ENCODE measurements at regions not wholly inside any gene's neighbourhood (a gene's known extent, or its start where the extent isn't known, plus 50 kb on each side); places are given as distances from the start of the nearest gene placed in this dataset.

DNA sequence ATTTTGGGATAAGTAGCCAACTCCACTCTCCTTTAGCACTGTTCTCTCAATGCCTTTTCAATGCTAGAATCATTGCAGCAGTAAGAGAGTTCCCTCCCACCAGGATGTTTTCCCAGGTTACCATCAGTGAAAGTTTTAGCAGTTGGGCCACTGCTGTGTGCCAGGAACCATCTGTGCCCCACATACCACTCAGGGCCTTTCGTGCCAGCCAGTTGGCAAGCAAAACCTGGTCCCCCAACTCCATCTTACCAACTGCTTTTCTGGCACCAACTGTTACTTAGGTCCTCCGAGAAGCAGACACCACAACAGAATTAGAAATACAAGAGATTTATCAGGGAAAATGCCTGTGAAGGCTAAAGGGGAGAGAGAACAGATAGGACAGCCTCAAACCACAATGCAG lies 533.4 kb upstream of the NBEA start:
- ChIA-PET CTCF (no interaction called here), POLR2A (no interaction called here)
- intact Hi-C loops (cut with micrococcal nuclease) = no loop called here
- Mint-ChIP-seq H3K4me1 (ENCODE audit: low read depth) (no peaks in the 10 kb centered on the region), H3K36me3 (no peaks in the 10 kb centered on the region), H3K4me3 (no peak overlapping the region), H3K9me3 (no peaks in the 10 kb centered on the region), H3K27ac (no peak overlapping the region), H3K27me3 (no peaks in the 10 kb centered on the region)
- no peak for DNase-seq

DNA sequence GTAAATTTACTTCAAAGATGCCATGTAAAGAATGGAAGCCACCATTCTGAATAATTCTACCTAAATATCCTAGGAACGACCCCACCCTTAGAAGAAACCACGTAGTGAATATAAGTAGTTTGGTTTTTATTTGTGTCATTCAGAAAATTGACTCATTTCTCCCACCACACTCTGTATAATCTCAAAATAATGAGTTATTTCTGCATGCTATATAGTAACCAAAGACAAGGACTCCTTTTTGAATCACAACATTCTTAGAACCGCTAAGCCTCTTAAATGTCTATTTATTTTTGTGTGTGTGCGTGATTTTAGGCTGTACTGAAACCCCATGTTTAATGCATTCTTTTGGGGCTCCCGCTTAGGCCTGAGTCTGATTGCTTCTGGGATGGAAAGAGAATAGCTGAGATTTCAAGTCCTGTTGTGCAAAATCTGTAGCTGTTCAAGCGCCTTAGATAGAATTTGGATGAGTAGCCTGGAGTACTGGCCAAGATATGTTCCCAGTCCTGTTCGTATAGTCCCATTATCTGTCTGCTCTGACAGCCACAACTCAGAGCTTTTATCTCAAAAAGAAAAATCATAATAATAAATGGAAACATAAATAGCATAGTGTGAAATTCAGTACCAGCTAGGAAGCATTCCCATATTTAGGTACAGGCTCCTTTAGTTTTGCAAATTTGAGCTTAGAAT lies 532.4 kb upstream of the NBEA start:
- H3K27ac Mint-ChIP-seq = no peak overlapping the region
- POLR2A ChIA-PET = no interaction called here
- CTCF ChIA-PET = no interaction called here
- no peaks in the 10 kb centered on the region for H3K4me1 Mint-ChIP-seq (ENCODE audit: low read depth)
- H3K36me3 Mint-ChIP-seq = no peaks in the 10 kb centered on the region
- H3K4me3 Mint-ChIP-seq = no peak overlapping the region
- DNase-seq = no peak
- H3K9me3 Mint-ChIP-seq = no peaks in the 10 kb centered on the region
- intact Hi-C loops (cut with micrococcal nuclease) = no loop called here
- no peaks in the 10 kb centered on the region for H3K27me3 Mint-ChIP-seq

DNA sequence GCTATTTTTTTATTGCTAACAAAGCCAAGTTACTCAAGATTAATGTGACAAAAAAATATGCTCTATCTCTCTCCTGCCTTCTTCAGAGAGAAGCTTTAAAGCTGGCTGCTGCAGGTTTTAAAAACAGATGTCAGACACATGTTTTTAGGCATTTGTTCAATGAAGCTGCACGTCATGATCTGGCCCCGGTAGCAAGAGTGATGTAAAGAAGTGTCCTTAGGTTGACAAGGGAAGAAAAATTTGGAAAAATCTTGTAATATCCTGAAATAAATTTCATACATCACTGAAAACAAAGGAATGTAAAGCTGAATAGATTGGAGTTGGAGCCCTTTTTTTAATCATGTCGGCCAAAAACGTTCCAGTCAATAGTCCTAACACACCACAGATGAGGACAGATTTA lies 531.4 kb upstream of the NBEA start:
- intact Hi-C loops (cut with micrococcal nuclease) = no loop called here
- no peak overlapping the region for H3K4me3 Mint-ChIP-seq
- H3K27me3 Mint-ChIP-seq = no peaks in the 10 kb centered on the region
- no peaks in the 10 kb centered on the region for H3K4me1 Mint-ChIP-seq (ENCODE audit: low read depth)
- H3K36me3 Mint-ChIP-seq = no peaks in the 10 kb centered on the region
- ChIA-PET CTCF (no interaction called here), POLR2A (no interaction called here)
- DNase-seq = no peak
- H3K9me3 Mint-ChIP-seq = no peaks in the 10 kb centered on the region
- H3K27ac Mint-ChIP-seq = no peak overlapping the region

- POLR2A ChIA-PET = no interaction called here
Measured at GRCh38 chr13:34411177-34411576, 530.9 kb upstream of the NBEA start.

GRCh38 chr13:34411894-34412293 lies 530.2 kb upstream of the NBEA start:
- intact Hi-C loops (cut with micrococcal nuclease) = no loop called here
- H3K36me3 Mint-ChIP-seq = no peaks in the 10 kb centered on the region
- ChIA-PET CTCF (no interaction called here), POLR2A (no interaction called here)
- H3K27me3 Mint-ChIP-seq = no peaks in the 10 kb centered on the region
- H3K9me3 Mint-ChIP-seq = no peaks in the 10 kb centered on the region
- H3K27ac Mint-ChIP-seq = no peak overlapping the region
- no peaks in the 10 kb centered on the region for H3K4me1 Mint-ChIP-seq (ENCODE audit: low read depth)
- DNase-seq = no peak
- no peak overlapping the region for H3K4me3 Mint-ChIP-seq

More at GRCh38 chr13:34411177-34411576, 530.9 kb upstream of the NBEA start:
- H3K27me3 Mint-ChIP-seq = no peaks in the 10 kb centered on the region
- H3K4me3 Mint-ChIP-seq = no peak overlapping the region
- intact Hi-C loops (cut with micrococcal nuclease) = no loop called here
- H3K9me3 Mint-ChIP-seq = no peaks in the 10 kb centered on the region
- H3K4me1 Mint-ChIP-seq (ENCODE audit: low read depth) = no peaks in the 10 kb centered on the region
- DNase-seq = no peak
- H3K27ac Mint-ChIP-seq = no peak overlapping the region
- CTCF ChIA-PET = no interaction called here
- H3K36me3 Mint-ChIP-seq = no peaks in the 10 kb centered on the region

- DNase-seq = no peak
- no peaks in the 10 kb centered on the region for H3K27me3 Mint-ChIP-seq
- no peak overlapping the region for H3K4me3 Mint-ChIP-seq
- intact Hi-C loops (cut with micrococcal nuclease) = no loop called here
- no peaks in the 10 kb centered on the region for H3K36me3 Mint-ChIP-seq
- ChIA-PET CTCF (no interaction called here), POLR2A (no interaction called here)
- H3K4me1 Mint-ChIP-seq (ENCODE audit: low read depth) = no peaks in the 10 kb centered on the region
- H3K27ac Mint-ChIP-seq = no peak overlapping the region
- H3K9me3 Mint-ChIP-seq = no peaks in the 10 kb centered on the region
Measured at GRCh38 chr13:34412295-34412694, 529.8 kb upstream of the NBEA start.

DNA sequence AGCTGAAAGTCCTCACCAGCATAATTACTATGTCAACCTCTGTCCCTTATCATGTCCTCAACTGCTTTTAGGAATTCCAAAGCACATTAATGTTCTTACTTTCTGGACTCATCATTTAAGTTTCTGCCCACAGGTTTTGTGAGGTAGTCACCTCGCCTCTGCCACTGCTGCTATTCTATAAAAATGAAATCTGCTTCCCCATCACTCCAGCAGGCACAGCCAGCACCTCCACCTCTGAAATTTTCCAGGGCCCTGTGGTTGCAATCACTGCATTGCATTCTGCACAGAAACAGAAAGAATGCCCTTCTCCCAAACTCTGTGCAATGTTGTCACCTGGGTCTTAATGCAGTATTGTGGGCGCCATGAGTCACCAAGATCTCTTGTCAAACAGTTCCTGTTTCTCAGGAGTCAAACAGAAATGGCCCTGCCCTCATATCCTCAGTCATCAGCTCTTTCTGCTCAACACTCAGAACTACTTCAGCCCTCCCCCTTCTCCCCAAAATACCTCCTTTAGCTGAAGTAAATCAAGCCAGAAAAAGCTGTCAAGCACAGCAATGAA lies 529.2 kb upstream of the NBEA start:
- no peaks in the 10 kb centered on the region for H3K27me3 Mint-ChIP-seq
- no peak for DNase-seq
- no peaks in the 10 kb centered on the region for H3K36me3 Mint-ChIP-seq
- H3K9me3 Mint-ChIP-seq = no peaks in the 10 kb centered on the region
- H3K4me3 Mint-ChIP-seq = no peak overlapping the region
- POLR2A ChIA-PET = no interaction called here
- intact Hi-C loops (cut with micrococcal nuclease) = no loop called here
- CTCF ChIA-PET = no interaction called here
- no peak overlapping the region for H3K27ac Mint-ChIP-seq
- H3K4me1 Mint-ChIP-seq (ENCODE audit: low read depth) = no peaks in the 10 kb centered on the region

DNA sequence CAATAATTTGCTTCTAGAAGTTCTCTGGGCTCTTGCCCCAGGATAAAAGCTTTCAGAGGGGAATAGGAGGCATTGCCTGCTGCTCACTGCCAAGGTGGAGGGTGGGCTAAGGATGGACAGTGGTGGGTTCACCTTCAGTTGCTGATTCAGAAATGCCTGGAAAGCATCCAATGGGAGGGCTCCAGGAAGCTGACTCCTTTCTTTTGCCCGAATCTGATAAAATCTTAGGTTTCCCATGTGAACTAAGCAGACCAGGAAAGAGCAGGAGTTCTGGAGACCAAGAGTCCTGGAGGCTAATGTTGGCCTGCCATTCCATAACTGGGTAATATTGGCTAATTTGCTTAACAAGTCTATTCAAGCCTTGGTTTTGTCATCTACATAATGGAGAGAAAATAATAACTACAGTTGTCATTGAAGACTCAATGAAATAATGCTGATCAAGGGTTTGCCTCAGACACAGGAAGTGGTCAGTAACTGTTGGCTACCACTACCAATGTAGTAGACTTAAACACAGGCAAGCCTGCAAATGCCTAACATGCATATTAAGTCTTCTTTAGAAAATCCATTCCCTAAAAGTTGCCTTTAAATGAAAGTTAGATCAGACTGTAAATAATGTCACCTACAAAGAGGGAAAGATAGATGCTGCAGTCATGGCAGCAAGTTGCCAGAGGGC lies 528.4 kb upstream of the NBEA start:
- POLR2A ChIA-PET = no interaction called here
- no peaks in the 10 kb centered on the region for H3K9me3 Mint-ChIP-seq
- no peaks in the 10 kb centered on the region for H3K36me3 Mint-ChIP-seq
- CTCF ChIA-PET = no interaction called here
- H3K27me3 Mint-ChIP-seq = no peaks in the 10 kb centered on the region
- no peaks in the 10 kb centered on the region for H3K4me1 Mint-ChIP-seq (ENCODE audit: low read depth)
- no peak overlapping the region for H3K4me3 Mint-ChIP-seq
- intact Hi-C loops (cut with micrococcal nuclease) = no loop called here
- no peak overlapping the region for H3K27ac Mint-ChIP-seq
- no peak for DNase-seq

GRCh38 chr13:34414616-34415015 lies 527.5 kb upstream of the NBEA start:
- Mint-ChIP-seq H3K9me3 (no peaks in the 10 kb centered on the region), H3K27me3 (no peaks in the 10 kb centered on the region), H3K36me3 (no peaks in the 10 kb centered on the region), H3K4me1 (ENCODE audit: low read depth) (no peaks in the 10 kb centered on the region), H3K4me3 (no peak overlapping the region), H3K27ac (no peak overlapping the region)
- intact Hi-C loops (cut with micrococcal nuclease) = no loop called here
- ChIA-PET POLR2A (no interaction called here), CTCF (no interaction called here)
- no peak for DNase-seq

DNA sequence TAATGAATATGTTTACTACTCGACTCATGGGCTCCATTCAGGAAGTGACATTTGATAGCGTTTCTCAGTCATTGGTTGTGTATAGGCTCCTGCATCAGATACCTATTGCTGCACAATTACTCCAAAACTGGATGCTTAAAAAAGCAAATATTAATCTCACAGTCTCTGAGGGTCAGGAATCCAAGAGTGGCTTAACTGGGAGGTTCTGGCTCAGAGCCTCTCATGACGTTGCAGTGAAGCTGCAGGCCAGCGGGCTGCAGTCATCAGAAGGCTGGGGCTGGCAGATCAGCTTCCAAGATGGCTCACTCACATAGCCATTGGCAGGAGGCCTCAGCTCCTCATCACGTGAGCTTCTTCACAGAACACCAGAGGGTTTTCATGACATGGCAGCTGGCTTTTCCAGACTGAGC lies 525.1 kb upstream of the NBEA start:
- Mint-ChIP-seq H3K27ac (no peak overlapping the region), H3K4me1 (ENCODE audit: low read depth) (no peaks in the 10 kb centered on the region), H3K9me3 (no peaks in the 10 kb centered on the region), H3K27me3 (no peaks in the 10 kb centered on the region), H3K36me3 (no peaks in the 10 kb centered on the region), H3K4me3 (no peak overlapping the region)
- ChIA-PET POLR2A (no interaction called here), CTCF (no interaction called here)
- DNase-seq = no peak
- intact Hi-C loops (cut with micrococcal nuclease) = no loop called here

DNA sequence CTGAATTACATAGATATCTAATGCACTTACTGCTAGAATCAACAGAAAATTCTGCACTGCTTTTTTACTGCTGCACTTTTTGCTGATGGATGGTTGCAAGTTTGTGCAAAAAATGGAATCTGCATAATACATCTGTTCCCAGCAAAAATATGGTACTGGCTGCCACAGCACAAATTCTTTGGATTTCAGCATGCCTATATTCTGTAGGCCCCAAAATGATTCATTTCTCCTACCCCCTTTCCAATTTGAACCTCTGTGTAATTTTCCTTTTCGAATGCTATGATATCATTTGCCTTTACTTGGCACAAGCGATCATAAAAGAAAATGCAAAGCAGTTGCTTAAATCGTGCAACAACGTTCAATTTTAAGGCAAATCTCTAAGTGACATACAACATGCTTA lies 524.2 kb upstream of the NBEA start:
- H3K27ac Mint-ChIP-seq = no peak overlapping the region
- ChIA-PET CTCF (no interaction called here), POLR2A (no interaction called here)
- no peak for DNase-seq
- H3K27me3 Mint-ChIP-seq = no peaks in the 10 kb centered on the region
- H3K9me3 Mint-ChIP-seq = no peaks in the 10 kb centered on the region
- H3K36me3 Mint-ChIP-seq = no peaks in the 10 kb centered on the region
- H3K4me1 Mint-ChIP-seq (ENCODE audit: low read depth) = no peaks in the 10 kb centered on the region
- intact Hi-C loops (cut with micrococcal nuclease) = no loop called here
- H3K4me3 Mint-ChIP-seq = no peak overlapping the region

DNA sequence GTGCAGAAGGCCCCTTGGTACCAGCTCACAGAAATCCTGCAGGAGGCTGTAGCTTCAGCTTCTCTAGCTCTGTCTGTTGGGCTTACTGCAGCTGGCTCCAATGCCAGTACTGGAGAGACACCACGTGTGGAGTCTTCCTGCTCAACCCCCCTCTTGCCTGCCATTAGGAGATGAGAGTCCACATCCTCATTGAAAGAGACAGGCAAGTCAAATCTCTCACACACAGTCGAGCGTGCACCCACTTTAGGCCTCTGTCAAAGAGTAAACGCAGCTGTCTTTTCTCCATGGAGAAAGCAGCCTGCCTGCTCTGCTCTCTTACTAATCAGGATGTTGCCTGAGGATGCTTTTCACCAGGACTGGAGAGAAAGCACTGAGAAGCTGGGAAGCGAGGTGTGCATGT lies 523.0 kb upstream of the NBEA start:
- DNase-seq = no peak
- H3K4me3 Mint-ChIP-seq = no peak overlapping the region

DNA sequence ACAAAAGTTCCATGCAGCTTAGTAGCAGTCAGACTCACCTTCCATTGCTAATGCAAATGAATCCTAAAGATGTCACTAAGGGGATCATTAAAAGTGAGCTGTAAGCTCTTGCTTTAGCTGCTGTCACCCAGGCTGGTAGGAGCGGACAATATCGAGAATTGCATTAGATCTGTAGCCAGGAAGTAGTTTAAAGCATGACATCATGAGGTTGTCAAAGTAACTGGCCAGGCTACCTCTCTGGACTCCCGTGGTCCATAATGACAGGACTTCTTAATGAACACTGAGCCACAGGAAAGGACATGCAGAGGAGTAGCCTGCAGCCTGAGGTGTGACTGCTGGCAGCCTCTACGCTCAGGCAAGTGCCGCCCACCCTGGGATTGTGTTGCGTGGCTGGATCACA lies 522.3 kb upstream of the NBEA start:
- POLR2A ChIA-PET = no interaction called here
- Mint-ChIP-seq H3K27me3 (no peaks in the 10 kb centered on the region), H3K27ac (no peak overlapping the region)

More for the DNA sequence above, 523.0 kb upstream of the NBEA start:
- no peak overlapping the region for H3K27ac Mint-ChIP-seq
- intact Hi-C loops (cut with micrococcal nuclease) = no loop called here
- no peaks in the 10 kb centered on the region for H3K4me1 Mint-ChIP-seq (ENCODE audit: low read depth)
- no peaks in the 10 kb centered on the region for H3K27me3 Mint-ChIP-seq
- ChIA-PET CTCF (no interaction called here), POLR2A (no interaction called here)
- H3K36me3 Mint-ChIP-seq = no peaks in the 10 kb centered on the region
- no peaks in the 10 kb centered on the region for H3K9me3 Mint-ChIP-seq

More for the DNA sequence above, 522.3 kb upstream of the NBEA start:
- H3K9me3 Mint-ChIP-seq = no peaks in the 10 kb centered on the region
- intact Hi-C loops (cut with micrococcal nuclease) = no loop called here
- CTCF ChIA-PET = no interaction called here
- DNase-seq = no peak
- H3K4me1 Mint-ChIP-seq (ENCODE audit: low read depth) = no peaks in the 10 kb centered on the region
- no peak overlapping the region for H3K4me3 Mint-ChIP-seq
- H3K36me3 Mint-ChIP-seq = no peaks in the 10 kb centered on the region
